ENCODE measurements at regions not wholly inside any gene's neighbourhood (a gene's known extent, or its start where the extent isn't known, plus 50 kb on each side); places are given as distances from the start of the nearest gene placed in this dataset.

DNA sequence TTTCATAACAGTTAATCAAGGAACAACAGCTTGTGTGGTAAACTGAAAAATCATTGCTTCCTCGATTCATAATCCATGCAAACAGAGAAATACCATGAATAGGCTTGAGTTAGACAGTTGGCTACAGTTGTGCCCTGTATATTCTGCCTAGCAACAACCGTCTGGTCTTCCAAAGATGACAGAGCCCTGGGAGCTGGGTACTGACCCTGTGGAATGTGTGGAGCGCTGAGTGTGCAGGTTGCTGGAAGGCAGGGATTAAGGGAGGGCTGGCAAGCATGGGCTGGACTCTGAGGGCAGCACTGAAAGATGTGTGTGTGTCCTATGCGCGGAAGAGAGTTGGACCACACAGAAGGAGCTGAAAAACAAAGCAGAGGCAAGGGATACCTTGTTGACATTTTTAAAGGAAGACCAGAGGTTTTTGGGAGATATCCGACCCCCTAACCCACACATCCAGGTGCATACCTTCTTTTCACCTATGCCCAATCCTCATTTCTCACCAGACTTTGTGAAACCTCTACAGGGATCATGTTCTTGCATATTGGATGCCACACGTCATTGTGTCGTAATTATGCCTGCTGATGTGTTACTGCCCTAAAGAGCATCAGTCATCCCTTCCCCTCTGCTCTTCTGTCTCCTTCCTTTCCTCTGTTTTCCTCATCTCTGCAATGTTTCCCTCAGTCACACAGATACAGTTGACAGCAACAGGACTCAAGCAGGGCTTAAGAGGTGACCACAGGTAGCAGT lies 58.2 kb upstream of the VGLL2 start:
- Histone ChIP-seq H3K27me3 (replicated peaks in 1 of 2; ENCODE audit: control insufficient read depth in 2 of 2, insufficient read depth in 2 of 2, low read length in 1 of 2) (no peaks in the 10 kb centered on the region), H3K4me2 (ENCODE audit: control insufficient read depth, insufficient read depth) (no peak overlapping the region), H4K20me1 (ENCODE audit: control insufficient read depth, insufficient read depth) (no peaks in the 10 kb centered on the region), H3K79me2 (ENCODE audit: control insufficient read depth, insufficient read depth, low read length) (no peaks in the 10 kb centered on the region), H3K4me3 (no peak overlapping the region), H3K9me3 (replicated peaks; ENCODE audit: control insufficient read depth, insufficient read depth, low read length) (no peaks in the 10 kb centered on the region), H3K27ac (ENCODE audit: control insufficient read depth, insufficient read depth) (no peak overlapping the region), H3K9ac (ENCODE audit: control insufficient read depth, insufficient read depth, low read length) (no peak overlapping the region), H2AFZ (ENCODE audit: control insufficient read depth, low read depth, low read length) (no peak overlapping the region), H3K36me3 (ENCODE audit: control insufficient read depth in 2 of 2, insufficient read depth in 2 of 2, low read length in 1 of 2) (no peaks in the 10 kb centered on the region), H3K4me1 (ENCODE audit: control insufficient read depth, insufficient read depth, low read length) (no peaks in the 10 kb centered on the region)
- 34% methylated on average over 8 of the region's 8 CpGs for WGBS (ENCODE audit: insufficient coverage, insufficient replicate concordance, low lambda C conversion rate, missing lambda C conversion rate)
- DNase-seq (ENCODE audit: low read depth, low spot score) (no peak), FAIRE-seq (no peak), ATAC-seq (no peak)
- BruUV-seq (replicated peaks) = no TSS peak
- ChIA-PET RAD21 (ENCODE audit: unreplicated experiment) (no interaction called here), SMC1A (ENCODE audit: uncharacterized antibody, unreplicated experiment) (interaction anchor here (0.7 kb wide), 1 partner anchor 52 kb away, joined by 4 read pairs; no protein-coding TSS in a partner anchor), CTCF (interaction anchor here (0.8 kb wide), 1 partner anchor 16 kb away, joined by 3 read pairs; no protein-coding TSS in a partner anchor), POLR2A (no interaction called here)
- in situ Hi-C loops (cut with MboI) (no loop called here), intact Hi-C loops (cut with micrococcal nuclease; ENCODE audit: unreplicated experiment) (no loop called here)
- TF ChIP-seq CHD4 (IDR thresholded peaks at IDR 0.05) (no peak), BMI1 (IDR thresholded peaks at IDR 0.05; ENCODE audit: borderline replicate concordance) (no peak), SPI1 (IDR thresholded peaks at IDR 0.05; ENCODE audit: borderline replicate concordance, insufficient read depth, low read depth, low read length) (no peak), MYB (IDR thresholded peaks at IDR 0.05; ENCODE audit: borderline replicate concordance, low read depth, low read length) (no peak), STAT1 (conservative IDR thresholded peaks at IDR 0.05) (no peak), ZZZ3 (IDR thresholded peaks at IDR 0.05; ENCODE audit: control insufficient read depth, insufficient read length, low read depth) (no peak), SMAD5 (IDR thresholded peaks at IDR 0.05; ENCODE audit: low read depth) (no peak), EZH2 (IDR thresholded peaks at IDR 0.05; ENCODE audit: borderline replicate concordance, control insufficient read depth, low read depth, low read length) (no peak), CREM (IDR thresholded peaks at IDR 0.05; ENCODE audit: low read depth) (no peak), FOXK2 (IDR thresholded peaks at IDR 0.05) (no peak), MXI1 (IDR thresholded peaks at IDR 0.05; ENCODE audit: low read depth, low read length) (no peak)
- TF ChIP-seq, protein P1, sequence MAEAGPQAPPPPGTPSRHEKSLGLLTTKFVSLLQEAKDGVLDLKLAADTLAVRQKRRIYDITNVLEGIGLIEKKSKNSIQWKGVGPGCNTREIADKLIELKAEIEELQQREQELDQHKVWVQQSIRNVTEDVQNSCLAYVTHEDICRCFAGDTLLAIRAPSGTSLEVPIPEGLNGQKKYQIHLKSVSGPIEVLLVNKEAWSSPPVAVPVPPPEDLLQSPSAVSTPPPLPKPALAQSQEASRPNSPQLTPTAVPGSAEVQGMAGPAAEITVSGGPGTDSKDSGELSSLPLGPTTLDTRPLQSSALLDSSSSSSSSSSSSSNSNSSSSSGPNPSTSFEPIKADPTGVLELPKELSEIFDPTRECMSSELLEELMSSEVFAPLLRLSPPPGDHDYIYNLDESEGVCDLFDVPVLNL (IDR thresholded peaks at IDR 0.05; ENCODE audit: low read depth, low read length) = no peak
- TF ChIP-seq, protein P2, sequence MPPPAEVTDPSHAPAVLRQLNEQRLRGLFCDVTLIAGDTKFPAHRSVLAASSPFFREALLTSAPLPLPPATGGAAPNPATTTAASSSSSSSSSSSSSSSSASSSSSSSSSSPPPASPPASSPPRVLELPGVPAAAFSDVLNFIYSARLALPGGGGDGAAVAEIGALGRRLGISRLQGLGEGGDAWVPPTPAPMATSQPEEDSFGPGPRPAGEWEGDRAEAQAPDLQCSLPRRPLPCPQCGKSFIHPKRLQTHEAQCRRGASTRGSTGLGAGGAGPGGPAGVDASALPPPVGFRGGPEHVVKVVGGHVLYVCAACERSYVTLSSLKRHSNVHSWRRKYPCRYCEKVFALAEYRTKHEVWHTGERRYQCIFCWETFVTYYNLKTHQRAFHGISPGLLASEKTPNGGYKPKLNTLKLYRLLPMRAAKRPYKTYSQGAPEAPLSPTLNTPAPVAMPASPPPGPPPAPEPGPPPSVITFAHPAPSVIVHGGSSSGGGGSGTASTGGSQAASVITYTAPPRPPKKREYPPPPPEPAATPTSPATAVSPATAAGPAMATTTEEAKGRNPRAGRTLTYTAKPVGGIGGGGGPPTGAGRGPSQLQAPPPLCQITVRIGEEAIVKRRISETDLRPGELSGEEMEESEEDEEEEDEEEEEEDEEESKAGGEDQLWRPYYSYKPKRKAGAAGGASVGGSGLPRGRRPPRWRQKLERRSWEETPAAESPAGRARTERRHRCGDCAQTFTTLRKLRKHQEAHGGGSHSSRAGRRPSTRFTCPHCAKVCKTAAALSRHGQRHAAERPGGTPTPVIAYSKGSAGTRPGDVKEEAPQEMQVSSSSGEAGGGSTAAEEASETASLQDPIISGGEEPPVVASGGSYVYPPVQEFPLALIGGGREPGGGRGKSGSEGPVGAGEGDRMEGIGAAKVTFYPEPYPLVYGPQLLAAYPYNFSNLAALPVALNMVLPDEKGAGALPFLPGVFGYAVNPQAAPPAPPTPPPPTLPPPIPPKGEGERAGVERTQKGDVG (CRISPR knock-in tag; IDR thresholded peaks at IDR 0.05) = no peak
- TF ChIP-seq, protein P3, sequence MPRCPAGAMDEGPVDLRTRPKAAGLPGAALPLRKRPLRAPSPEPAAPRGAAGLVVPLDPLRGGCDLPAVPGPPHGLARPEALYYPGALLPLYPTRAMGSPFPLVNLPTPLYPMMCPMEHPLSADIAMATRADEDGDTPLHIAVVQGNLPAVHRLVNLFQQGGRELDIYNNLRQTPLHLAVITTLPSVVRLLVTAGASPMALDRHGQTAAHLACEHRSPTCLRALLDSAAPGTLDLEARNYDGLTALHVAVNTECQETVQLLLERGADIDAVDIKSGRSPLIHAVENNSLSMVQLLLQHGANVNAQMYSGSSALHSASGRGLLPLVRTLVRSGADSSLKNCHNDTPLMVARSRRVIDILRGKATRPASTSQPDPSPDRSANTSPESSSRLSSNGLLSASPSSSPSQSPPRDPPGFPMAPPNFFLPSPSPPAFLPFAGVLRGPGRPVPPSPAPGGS (IDR thresholded peaks at IDR 0.05; ENCODE audit: borderline replicate concordance, insufficient read depth, low read depth, low read length, poor library complexity, severe bottlenecking) = no peak
